ENCODE measurements at regions not wholly inside any gene's neighbourhood (a gene's known extent, or its start where the extent isn't known, plus 50 kb on each side); places are given as distances from the start of the nearest gene placed in this dataset.

- Histone ChIP-seq H3K27ac (ENCODE audit: low read depth, low read length) (no peak overlapping the region), H3K36me3 (ENCODE audit: control insufficient read depth, insufficient read depth, low read length) (no peaks in the 10 kb centered on the region), H3K4me3 (ENCODE audit: low read length) (no peak overlapping the region), H3K9me3 (ENCODE audit: control insufficient read depth, low read length) (no peaks in the 10 kb centered on the region), H3K27me3 (ENCODE audit: control insufficient read depth, insufficient read depth, low read length, poor library complexity, severe bottlenecking) (peaks cover 11% of the 10 kb centered on the region), H3K9ac (ENCODE audit: extremely low read depth, low read length, poor library complexity, severe bottlenecking) (no peak overlapping the region), H3K4me1 (ENCODE audit: control insufficient read depth, insufficient read depth, low read length) (no peaks in the 10 kb centered on the region)
- no peak overlapping the region for H3K27ac Mint-ChIP-seq
- no peak overlapping the region for H3K4me3 Mint-ChIP-seq
- H3K27me3 Mint-ChIP-seq (ENCODE audit: insufficient read depth), result peaks cover 35% of the 10 kb centered on the region
- peaks cover 1% of the 10 kb centered on the region for H3K9me3 Mint-ChIP-seq
- H3K4me1 Mint-ChIP-seq, result no peaks in the 10 kb centered on the region
- DNase-seq, result no peak
- no peaks in the 10 kb centered on the region for H3K36me3 Mint-ChIP-seq (ENCODE audit: low read depth)
- no peak for TF ChIP-seq CTCF (conservative IDR thresholded peaks at IDR 0.05)
- 89 to 90% methylated on average over 8 to 10 of the region's 10 CpGs for WGBS, 2 experiments (ENCODE audit: insufficient coverage in 1 of 2, insufficient read length in 1 of 2)
Measured at GRCh38 chr5:77942578-77943239, 166.6 kb upstream of the TBCA start.

- TF ChIP-seq CTCF (conservative IDR thresholded peaks at IDR 0.05), result no peak
- Mint-ChIP-seq H3K4me3 (no peak overlapping the region), H3K36me3 (ENCODE audit: low read depth) (no peaks in the 10 kb centered on the region), H3K27ac (no peak overlapping the region), H3K4me1 (no peaks in the 10 kb centered on the region), H3K27me3 (ENCODE audit: insufficient read depth) (peaks cover 29% of the 10 kb centered on the region), H3K9me3 (peaks cover 1% of the 10 kb centered on the region)
- H3K27me3 ChIP-seq (ENCODE audit: control insufficient read depth, insufficient read depth, low read length, poor library complexity, severe bottlenecking), result peaks cover 11% of the 10 kb centered on the region
- 88 to 92% methylated on average over 5 to 6 of the region's 6 CpGs for WGBS, 2 experiments (ENCODE audit: insufficient coverage in 1 of 2, insufficient read length in 1 of 2)
- no peak for DNase-seq
- H3K36me3 ChIP-seq (ENCODE audit: control insufficient read depth, insufficient read depth, low read length), result no peaks in the 10 kb centered on the region
- no peak overlapping the region for H3K4me3 ChIP-seq (ENCODE audit: low read length)
- no peak overlapping the region for H3K27ac ChIP-seq (ENCODE audit: low read depth, low read length)
- H3K9me3 ChIP-seq (ENCODE audit: control insufficient read depth, low read length), result no peaks in the 10 kb centered on the region
- H3K9ac ChIP-seq (ENCODE audit: extremely low read depth, low read length, poor library complexity, severe bottlenecking), result no peak overlapping the region
- no peaks in the 10 kb centered on the region for H3K4me1 ChIP-seq (ENCODE audit: control insufficient read depth, insufficient read depth, low read length)
Measured at GRCh38 chr5:77937015-77937908, 161.1 kb upstream of the TBCA start.

GRCh38 chr5:77936365-77936693, 160.2 kb upstream of the TBCA start:
- no peaks in the 10 kb centered on the region for H3K36me3 Mint-ChIP-seq (ENCODE audit: low read depth)

More at GRCh38 chr5:77936365-77936693, 160.2 kb upstream of the TBCA start:
- Mint-ChIP-seq H3K9me3 (peaks cover 1% of the 10 kb centered on the region), H3K27ac (no peak overlapping the region), H3K4me3 (no peak overlapping the region), H3K4me1 (no peaks in the 10 kb centered on the region), H3K27me3 (ENCODE audit: insufficient read depth) (peaks cover 30% of the 10 kb centered on the region)
- 91 to 100% methylated on average over 1 to 3 of the region's 3 CpGs for WGBS, 2 experiments (ENCODE audit: insufficient coverage in 1 of 2, insufficient read length in 1 of 2)
- H3K9me3 ChIP-seq (ENCODE audit: control insufficient read depth, low read length), result no peaks in the 10 kb centered on the region
- no peak for TF ChIP-seq CTCF (conservative IDR thresholded peaks at IDR 0.05)
- peaks cover 11% of the 10 kb centered on the region for H3K27me3 ChIP-seq (ENCODE audit: control insufficient read depth, insufficient read depth, low read length, poor library complexity, severe bottlenecking)
- no peak overlapping the region for H3K27ac ChIP-seq (ENCODE audit: low read depth, low read length)
- DNase-seq, result no peak
- no peak overlapping the region for H3K4me3 ChIP-seq (ENCODE audit: low read length)
- no peaks in the 10 kb centered on the region for H3K4me1 ChIP-seq (ENCODE audit: control insufficient read depth, insufficient read depth, low read length)
- H3K9ac ChIP-seq (ENCODE audit: extremely low read depth, low read length, poor library complexity, severe bottlenecking), result no peak overlapping the region
- no peaks in the 10 kb centered on the region for H3K36me3 ChIP-seq (ENCODE audit: control insufficient read depth, insufficient read depth, low read length)

All from endodermal cell (in vitro differentiated cells).